ENCODE measurements at regions not wholly inside any gene's neighbourhood (a gene's known extent, or its start where the extent isn't known, plus 50 kb on each side); places are given as distances from the start of the nearest gene placed in this dataset.

GRCh38 chr7:10657837-10658236 is 315.8 kb upstream of the PHF14 start:
- RAD21 ChIA-PET (ENCODE audit: low non-redundant PET in 1 of 2, low total read pairs in 2 of 2, uncharacterized antibody in 2 of 2, unreplicated experiment in 2 of 2): no interaction called here

GRCh38 chr7:10662491-10662890 is 311.2 kb upstream of the PHF14 start:
- Histone ChIP-seq H3K79me2 (ENCODE audit: insufficient read depth, low read length) (no peaks in the 10 kb centered on the region), H3K27me3 (ENCODE audit: insufficient read depth, low read length) (no peaks in the 10 kb centered on the region), H3K36me3 (ENCODE audit: control insufficient read depth in 1 of 2, insufficient read depth in 2 of 2, low read length in 2 of 2) (no peaks in the 10 kb centered on the region), H3K9me2 (ENCODE audit: insufficient read depth) (no peaks in the 10 kb centered on the region), H3K9me3 (ENCODE audit: control insufficient read depth in 1 of 2, insufficient read depth in 1 of 2, low read depth in 1 of 2, low read length in 2 of 2) (no peaks in the 10 kb centered on the region), H4K20me1 (ENCODE audit: insufficient read depth) (no peaks in the 10 kb centered on the region), H3K4me1 (ENCODE audit: control insufficient read depth in 1 of 2, insufficient read depth in 2 of 2, low read length in 2 of 2) (no peaks in the 10 kb centered on the region), H2AFZ (ENCODE audit: low read depth, low read length, poor library complexity, severe bottlenecking) (no peak overlapping the region), H3K9ac (ENCODE audit: low read length) (no peak overlapping the region), H3K4me2 (ENCODE audit: low read length) (no peak overlapping the region), H3K27ac (ENCODE audit: low read depth, low read length) (no peak overlapping the region), H3K4me3 (replicated peaks in 1 of 2; ENCODE audit: low read depth in 1 of 2, low read length in 2 of 2) (no peak overlapping the region)
- no TSS peak for BruUV-seq (replicated peaks)
- no peak for ATAC-seq
- CTCF ChIA-PET: no interaction called here
- no peak for DNase-seq (ENCODE audit: low read depth, low spot score)
- RAD21 ChIA-PET (ENCODE audit: low non-redundant PET in 1 of 2, low total read pairs in 2 of 2, uncharacterized antibody in 2 of 2, unreplicated experiment in 2 of 2): no interaction called here
- POLR2A ChIA-PET: no interaction called here
- intact Hi-C loops (cut with micrococcal nuclease): no loop called here
- TF ChIP-seq CBX3 (IDR thresholded peaks at IDR 0.05; ENCODE audit: low read depth): no peak
- no peak for TF ChIP-seq POLR2AphosphoS5 (IDR thresholded peaks at IDR 0.05; ENCODE audit: low read depth, low read length)
- TF ChIP-seq ZBTB33 (IDR thresholded peaks at IDR 0.05; ENCODE audit: extremely low read depth, insufficient replicate concordance, low read length): no peak
- no peak for TF ChIP-seq ATF3 (IDR thresholded peaks at IDR 0.05)
- TF ChIP-seq EZH2 (IDR thresholded peaks at IDR 0.05): no peak
- TF ChIP-seq CEBPB (IDR thresholded peaks at IDR 0.05; ENCODE audit: low read depth): no peak
- TF ChIP-seq SRF (IDR thresholded peaks at IDR 0.05; ENCODE audit: low read depth): no peak
- no peak for TF ChIP-seq ZNF274 (IDR thresholded peaks at IDR 0.05; ENCODE audit: low read depth, low read length)
- TF ChIP-seq SP1 (IDR thresholded peaks at IDR 0.05; ENCODE audit: low read depth): no peak
- no peak for TF ChIP-seq ZFX (IDR thresholded peaks at IDR 0.05)
- no peak for TF ChIP-seq EZH2phosphoT487 (IDR thresholded peaks at IDR 0.05; ENCODE audit: borderline replicate concordance)
- no peak for TF ChIP-seq YY1 (IDR thresholded peaks at IDR 0.05; ENCODE audit: extremely low read depth, insufficient replicate concordance, low read depth, low read length)
- TF ChIP-seq FOSL1 (IDR thresholded peaks at IDR 0.05; ENCODE audit: low read depth): no peak

More at GRCh38 chr7:10657837-10658236, 315.8 kb upstream of the PHF14 start:
- no peak overlapping the region for H2AFZ ChIP-seq (ENCODE audit: low read depth, low read length, poor library complexity, severe bottlenecking)
- H3K9ac ChIP-seq (ENCODE audit: low read length): no peak overlapping the region
- DNase-seq (ENCODE audit: low read depth, low spot score): no peak
- H4K20me1 ChIP-seq (ENCODE audit: insufficient read depth): no peaks in the 10 kb centered on the region
- no peaks in the 10 kb centered on the region for H3K9me2 ChIP-seq (ENCODE audit: insufficient read depth)
- no peaks in the 10 kb centered on the region for H3K79me2 ChIP-seq (ENCODE audit: insufficient read depth, low read length)
- no peak for ATAC-seq
- no peak overlapping the region for H3K4me3 ChIP-seq (replicated peaks in 1 of 2; ENCODE audit: low read depth in 1 of 2, low read length in 2 of 2)
- no peak overlapping the region for H3K4me2 ChIP-seq (ENCODE audit: low read length)
- ChIA-PET CTCF (no interaction called here), POLR2A (no interaction called here)
- H3K27ac ChIP-seq (ENCODE audit: low read depth, low read length): no peak overlapping the region
- no TSS peak for BruUV-seq (replicated peaks)
- H3K9me3 ChIP-seq (ENCODE audit: control insufficient read depth in 1 of 2, insufficient read depth in 1 of 2, low read depth in 1 of 2, low read length in 2 of 2): no peaks in the 10 kb centered on the region
- intact Hi-C loops (cut with micrococcal nuclease): no loop called here
- TF ChIP-seq CBX3 (IDR thresholded peaks at IDR 0.05; ENCODE audit: low read depth): no peak
- no peak for TF ChIP-seq RAD21 (IDR thresholded peaks at IDR 0.05; ENCODE audit: low read depth)
- TF ChIP-seq EZH2phosphoT487 (IDR thresholded peaks at IDR 0.05; ENCODE audit: borderline replicate concordance): no peak
- no peak for TF ChIP-seq JUND (IDR thresholded peaks at IDR 0.05)
- TF ChIP-seq FOSL1 (IDR thresholded peaks at IDR 0.05; ENCODE audit: low read depth): no peak
- no peak for TF ChIP-seq ELF1 (IDR thresholded peaks at IDR 0.05; ENCODE audit: borderline replicate concordance, low read depth)
- no peak for TF ChIP-seq ZBTB33 (IDR thresholded peaks at IDR 0.05; ENCODE audit: extremely low read depth, insufficient replicate concordance, low read length)
- TF ChIP-seq SP1 (IDR thresholded peaks at IDR 0.05; ENCODE audit: low read depth): no peak
- no peaks in the 10 kb centered on the region for H3K36me3 ChIP-seq (ENCODE audit: control insufficient read depth in 1 of 2, insufficient read depth in 2 of 2, low read length in 2 of 2)
- H3K27me3 ChIP-seq (ENCODE audit: insufficient read depth, low read length): no peaks in the 10 kb centered on the region
- no peaks in the 10 kb centered on the region for H3K4me1 ChIP-seq (ENCODE audit: control insufficient read depth in 1 of 2, insufficient read depth in 2 of 2, low read length in 2 of 2)
